ENCODE measurements at regions not wholly inside any gene's neighbourhood (a gene's known extent, or its start where the extent isn't known, plus 50 kb on each side); places are given as distances from the start of the nearest gene placed in this dataset.
"Not testable (repeated sequence)": the region's sequence is repeated elsewhere in the genome, so short reads cannot be mapped to it uniquely, and the experiment has no call there.

- DNase-seq (ENCODE audit: low read depth), result peak; percentile 4
Measured at GRCh38 chr6:166877906-166878305, 78.4 kb downstream of the RNASET2 start.

DNA sequence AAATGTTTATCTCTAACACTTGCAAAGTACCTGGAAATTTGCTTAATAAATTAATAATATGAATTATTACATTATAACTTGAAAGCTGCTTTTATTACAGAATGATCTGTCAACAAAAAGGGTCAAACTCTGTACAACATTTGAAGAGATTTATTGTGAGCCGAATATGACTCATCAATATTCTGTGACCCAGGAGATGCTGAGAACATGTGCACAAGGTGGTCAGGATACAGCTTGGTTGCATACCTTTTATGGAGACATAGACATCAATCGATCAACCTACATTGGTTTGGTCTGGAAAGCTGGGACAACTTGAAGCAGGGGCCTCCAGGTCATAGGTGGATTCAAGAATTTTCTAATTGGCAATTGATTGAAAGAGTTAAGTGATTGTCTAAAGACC, 79.0 kb downstream of the RNASET2 start:
- DNase-seq (ENCODE audit: low read depth), result no peak

GRCh38 chr6:166872531-166873009, 83.8 kb downstream of the RNASET2 start:
- no peak for DNase-seq (ENCODE audit: low read depth)

GRCh38 chr6:166870602-166871208, 85.6 kb downstream of the RNASET2 start:
- no peak for DNase-seq (ENCODE audit: low read depth)

GRCh38 chr6:166866839-166867637, 89.3 kb downstream of the RNASET2 start:
- no peak for DNase-seq (ENCODE audit: low read depth)

- no peak for DNase-seq (ENCODE audit: low read depth)
Measured at GRCh38 chr6:166864333-166864732, 92.0 kb downstream of the RNASET2 start.

DNA sequence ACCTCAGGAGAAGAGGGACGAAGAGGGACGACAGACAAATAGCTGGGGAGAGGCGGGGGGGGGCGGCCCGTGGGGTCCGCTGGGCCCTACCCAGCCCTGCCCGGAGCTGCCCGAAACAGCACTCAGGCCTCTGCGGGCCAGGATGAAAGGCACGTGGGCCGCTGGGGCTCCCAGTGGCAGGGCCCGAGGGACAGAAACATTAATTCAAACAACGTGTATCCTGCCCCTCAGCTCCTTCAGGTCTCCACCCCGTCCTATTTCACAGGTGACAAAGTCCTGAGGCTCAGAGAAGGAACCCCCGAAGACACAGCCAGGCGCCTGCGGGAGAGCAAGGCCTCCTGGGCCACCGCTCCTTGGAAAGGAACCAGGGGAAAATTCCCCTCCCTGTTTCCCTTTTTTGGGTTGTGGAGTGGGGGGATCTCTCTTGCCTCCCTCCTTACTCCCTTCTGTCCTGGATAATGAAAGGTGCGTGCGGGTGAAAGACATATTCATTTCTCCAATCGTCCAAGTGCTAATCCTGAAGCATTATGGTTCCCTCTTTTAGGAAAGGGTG, 93.3 kb downstream of the RNASET2 start:
- no peak for DNase-seq (ENCODE audit: low read depth)

GRCh38 chr6:166862287-166862977, 93.9 kb downstream of the RNASET2 start:
- no peak for DNase-seq (ENCODE audit: low read depth)

DNA sequence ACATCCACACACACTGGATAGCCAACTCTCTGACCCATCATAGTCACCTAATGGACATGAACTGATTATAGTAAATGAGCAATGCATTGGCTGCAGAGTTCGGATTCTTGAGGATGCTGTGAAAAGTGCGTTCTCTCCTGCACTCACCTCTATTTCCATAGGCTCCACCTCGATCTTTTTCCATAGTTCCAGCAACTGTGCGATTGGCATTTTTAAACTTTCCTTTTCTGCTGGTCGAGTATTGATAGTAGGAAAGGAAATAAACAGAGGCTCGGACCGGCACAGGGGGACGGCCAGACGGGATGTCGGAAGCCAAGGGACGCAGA, 94.4 kb downstream of the RNASET2 start:
- DNase-seq (ENCODE audit: low read depth), result no peak

- DNase-seq (ENCODE audit: low read depth), result no peak
Measured at GRCh38 chr6:166861304-166861703, 95.0 kb downstream of the RNASET2 start.

- DNase-seq (ENCODE audit: low read depth), result no peak
Measured at GRCh38 chr6:166860392-166860791, 96.0 kb downstream of the RNASET2 start.

GRCh38 chr6:166855416-166855815, 100.9 kb downstream of the RNASET2 start:
- DNase-seq (ENCODE audit: low read depth), result peak; percentile 11

DNA sequence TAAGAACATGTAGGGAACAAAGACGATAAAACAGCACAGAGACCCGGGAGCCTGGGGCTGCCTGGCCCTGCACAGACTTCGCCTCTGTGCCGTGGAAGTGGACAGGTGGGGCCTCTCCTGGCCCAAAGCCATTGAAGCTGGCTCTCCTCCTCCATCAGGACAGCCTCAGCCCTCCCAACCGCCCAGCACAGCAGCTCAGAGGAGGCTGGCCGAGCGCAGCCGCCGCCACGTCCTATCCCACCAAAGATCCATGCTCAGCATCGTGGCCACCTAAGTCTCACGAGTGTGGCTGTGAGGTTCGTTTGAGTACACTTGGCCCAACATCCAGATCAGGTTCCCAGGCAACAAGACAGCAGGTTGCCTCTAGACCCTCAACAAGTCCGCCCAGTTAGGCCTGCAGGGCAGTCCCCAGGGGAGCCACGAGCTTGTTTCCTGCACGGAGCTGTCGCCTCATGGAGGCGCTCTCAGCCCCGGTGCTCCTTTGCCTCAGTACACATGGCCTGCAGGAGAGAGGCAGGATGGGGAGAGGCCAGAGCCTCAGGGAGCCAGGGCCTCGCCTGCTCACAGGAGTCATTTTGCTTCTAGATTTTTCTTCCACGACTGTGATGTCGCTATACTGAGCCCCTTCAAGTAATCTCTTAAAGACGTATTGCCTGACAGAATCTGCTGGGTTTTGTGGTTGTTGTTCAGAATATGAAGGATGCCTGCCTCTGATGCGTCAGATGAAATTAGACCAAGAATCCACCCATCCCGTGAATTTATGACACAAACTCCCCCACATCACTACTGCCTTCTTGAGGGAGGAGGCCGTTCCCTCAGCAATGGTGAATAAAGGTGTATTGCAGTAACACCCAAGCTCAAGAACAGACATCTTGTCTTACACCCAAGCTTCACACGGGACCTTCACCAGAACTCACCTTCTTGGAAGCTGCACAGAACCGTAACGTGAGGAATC, 102.7 kb downstream of the RNASET2 start:
- DNase-seq (ENCODE audit: low read depth), result no peak

DNA sequence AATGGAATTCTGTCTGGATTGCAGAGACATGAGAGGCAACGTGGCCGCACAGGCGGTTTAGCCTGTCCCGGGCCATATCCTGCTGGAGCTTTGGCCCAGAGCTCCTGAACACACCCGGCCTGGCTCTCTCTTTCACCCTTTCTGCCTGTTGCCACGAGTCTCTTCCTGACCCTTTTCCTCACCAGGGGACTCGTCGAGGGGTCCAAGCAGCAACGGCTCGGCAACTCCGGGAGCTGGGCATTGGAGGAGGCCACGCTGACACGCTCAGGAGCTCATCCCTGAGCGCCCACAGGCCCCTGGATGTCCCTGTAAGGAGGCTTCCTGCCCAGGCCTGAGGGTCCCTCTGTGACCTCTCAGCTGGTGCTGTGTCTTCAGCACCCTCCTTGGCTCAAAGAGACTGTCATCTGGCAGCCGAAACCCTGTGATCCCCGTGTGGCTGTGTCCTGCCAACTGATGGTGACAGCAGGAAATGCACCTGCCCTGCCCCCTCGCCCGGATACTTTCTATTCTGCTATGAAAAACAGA, 103.8 kb downstream of the RNASET2 start:
- DNase-seq (ENCODE audit: low read depth), result no peak

- no peak for DNase-seq (ENCODE audit: low read depth)
Measured at GRCh38 chr6:166851911-166852310, 104.4 kb downstream of the RNASET2 start.

- no peak for DNase-seq (ENCODE audit: low read depth)
Measured at GRCh38 chr6:166851426-166851825, 104.9 kb downstream of the RNASET2 start.

DNA sequence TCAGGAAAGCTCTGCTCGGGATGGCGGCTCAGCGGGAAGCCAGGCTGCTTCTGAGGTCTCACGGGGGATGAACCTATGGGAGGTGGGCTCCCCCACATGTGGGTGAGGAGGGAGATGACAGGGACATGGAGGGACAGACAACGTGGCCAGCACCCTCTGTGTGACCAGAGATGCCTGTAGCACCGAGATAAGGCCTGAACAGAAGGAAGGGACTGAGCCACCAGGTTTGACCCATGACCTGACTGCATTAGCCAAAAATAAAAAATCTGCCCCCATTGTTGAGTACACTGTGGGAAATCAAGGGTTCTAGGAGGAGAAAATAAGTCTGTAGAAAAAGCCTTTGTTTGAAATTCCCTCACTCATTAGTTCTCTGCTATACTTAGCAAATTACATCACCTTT, 105.7 kb downstream of the RNASET2 start:
- no peak for DNase-seq (ENCODE audit: low read depth)

- DNase-seq (ENCODE audit: low read depth), result no peak
Measured at GRCh38 chr6:166849749-166850183, 106.6 kb downstream of the RNASET2 start.

GRCh38 chr6:166848979-166849748, 107.2 kb downstream of the RNASET2 start:
- no peak for DNase-seq (ENCODE audit: low read depth)

DNA sequence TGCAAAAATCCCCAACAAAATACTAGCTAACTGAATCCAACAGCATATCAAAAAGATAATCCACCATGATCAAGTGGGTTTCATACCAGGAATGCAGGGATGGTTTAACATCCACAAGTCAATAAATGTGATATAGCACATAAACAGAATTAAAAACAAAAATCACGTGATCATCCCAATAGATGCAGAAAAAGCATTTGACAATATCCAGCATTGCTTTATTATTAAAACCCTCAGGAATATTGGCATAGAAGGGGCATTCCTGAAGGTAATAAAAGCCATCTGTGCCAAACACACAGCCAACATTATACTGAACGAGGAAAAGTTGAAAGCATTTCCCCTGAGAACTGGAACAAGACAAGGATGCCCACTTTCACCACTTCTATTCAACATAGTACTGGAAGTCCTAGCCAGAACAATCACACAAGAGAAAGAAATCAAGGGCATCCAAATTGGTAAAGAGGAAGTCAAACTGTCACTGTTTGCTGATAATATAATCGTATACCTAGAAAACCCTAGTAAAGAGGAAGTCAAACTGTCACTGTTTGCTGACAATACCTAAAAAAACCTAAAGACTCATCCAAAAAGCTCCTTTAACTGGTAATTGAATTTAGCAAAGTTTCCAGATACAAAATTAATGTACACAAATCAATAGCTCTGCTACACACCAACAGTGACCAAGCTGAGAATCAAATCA, 109.8 kb downstream of the RNASET2 start:
- not testable (repeated sequence) for DNase-seq (ENCODE audit: low read depth)

Data from iris pigment epithelial cell (primary cell).